GM18507 (cell line): ENCODE measurements at regions not wholly inside any gene's neighbourhood (a gene's known extent, or its start where the extent isn't known, plus 50 kb on each side); places are given as distances from the start of the nearest gene placed in this dataset.
"Not testable (repeated sequence)": the region's sequence is repeated elsewhere in the genome, so short reads cannot be mapped to it uniquely, and the experiment has no call there.

Experiments
- DNase-seq: peaks from one replicate; pipeline ENCODE4 v3.0.0; 2011; ENCODE audit warnings: low read depth; ENCODE audit not compliant: insufficient read length; ENCODE audit errors: extremely low spot score
- FAIRE-seq: peaks from 2 replicates; lab custom pipeline; 2011; peaks lifted over from hg19 to GRCh38; lab: Jason Lieb, UNC

- FAIRE-seq (no peak), DNase-seq (no peak)
Observed at GRCh38 chr3:64440498-64440897, 215.2 kb upstream of the PRICKLE2 start.

- no peak for DNase-seq
- FAIRE-seq = no peak
Observed at GRCh38 chr3:64438812-64439211, 213.5 kb upstream of the PRICKLE2 start.

- FAIRE-seq = no peak
- no peak for DNase-seq
Observed at GRCh38 chr3:64438066-64438465, 212.8 kb upstream of the PRICKLE2 start.

GRCh38 chr3:64437131-64437530, 211.9 kb upstream of the PRICKLE2 start:
- no peak for DNase-seq
- FAIRE-seq = no peak

- FAIRE-seq = not testable (repeated sequence)
Observed at GRCh38 chr3:64435023-64435422, 209.8 kb upstream of the PRICKLE2 start.

GRCh38 chr3:64432870-64433269, 207.6 kb upstream of the PRICKLE2 start:
- DNase-seq = no peak
- FAIRE-seq = no peak

More at GRCh38 chr3:64435023-64435422, 209.8 kb upstream of the PRICKLE2 start:
- not testable (repeated sequence) for DNase-seq

GRCh38 chr3:64431526-64432091, 206.3 kb upstream of the PRICKLE2 start:
- no peak for DNase-seq
- FAIRE-seq = no peak

GRCh38 chr3:64427671-64428070, 202.4 kb upstream of the PRICKLE2 start:
- FAIRE-seq (no peak), DNase-seq (no peak)

- DNase-seq (no peak), FAIRE-seq (no peak)
Observed at GRCh38 chr3:64426551-64426950, 201.3 kb upstream of the PRICKLE2 start.

- FAIRE-seq (no peak), DNase-seq (no peak)
Observed at GRCh38 chr3:64422932-64423331, 197.7 kb upstream of the PRICKLE2 start.

GRCh38 chr3:64422192-64422591, 196.9 kb upstream of the PRICKLE2 start:
- DNase-seq = no peak
- FAIRE-seq = no peak

GRCh38 chr3:64417816-64418215, 192.6 kb upstream of the PRICKLE2 start:
- DNase-seq (no peak), FAIRE-seq (no peak)

- FAIRE-seq = no peak
- no peak for DNase-seq
Observed at GRCh38 chr3:64414043-64414442, 188.8 kb upstream of the PRICKLE2 start.

- DNase-seq = no peak
- FAIRE-seq = no peak
Observed at GRCh38 chr3:64411101-64411500, 185.8 kb upstream of the PRICKLE2 start.

- no peak for FAIRE-seq
- DNase-seq = no peak
Observed at GRCh38 chr3:64410226-64410625, 185.0 kb upstream of the PRICKLE2 start.

- FAIRE-seq (no peak), DNase-seq (no peak)
Observed at GRCh38 chr3:64408770-64409169, 183.5 kb upstream of the PRICKLE2 start.

- FAIRE-seq = no peak
- no peak for DNase-seq
Observed at GRCh38 chr3:64406271-64406670, 181.0 kb upstream of the PRICKLE2 start.

GRCh38 chr3:64405211-64405835, 180.1 kb upstream of the PRICKLE2 start:
- FAIRE-seq = no peak

GRCh38 chr3:64400706-64401105, 175.4 kb upstream of the PRICKLE2 start:
- DNase-seq (no peak), FAIRE-seq (no peak)

More at GRCh38 chr3:64405211-64405835, 180.1 kb upstream of the PRICKLE2 start:
- no peak for DNase-seq

GRCh38 chr3:64399205-64399800, 174.0 kb upstream of the PRICKLE2 start:
- peak; percentile 3 for DNase-seq
- FAIRE-seq = peak; percentile 58

- DNase-seq (no peak), FAIRE-seq (no peak)
Observed at GRCh38 chr3:64398476-64398875, 173.2 kb upstream of the PRICKLE2 start.
